A549 (cell line): ENCODE measurements at regions not wholly inside any gene's neighbourhood (a gene's known extent, or its start where the extent isn't known, plus 50 kb on each side); places are given as distances from the start of the nearest gene placed in this dataset.

Source experiments
- ATAC-seq, 2 experiments: fragments of 200-7000 bp in 1 of 2; fragments of >200 bp in 1 of 2; cut with Nextera tagmentation in 1 of 2; cut with Tn5 transposase in 1 of 2; 3 replicates each; pipeline versions ENCODE4 v1.8.0 to v1.9.1; 2018 to 2020; ENCODE audit warnings: mild to moderate bottlenecking in 1 of 2, moderate library complexity in 1 of 2
- CTCF ChIA-PET: fragments of 300-600 bp; sonication (Branson Sonifier 250); formaldehyde crosslinking; extraction: SDS; loops from one replicate; lab custom pipeline; 2021; ENCODE audit warnings: antibody characterized with exemption, inconsistent platforms; lab: Yijun Ruan, JAX
- POLR2A ChIA-PET: fragments of 350-600 bp; formaldehyde crosslinking; extraction: SDS; loops from one replicate; lab custom pipeline; 2021; ENCODE audit warnings: antibody characterized with exemption, inconsistent platforms; lab: Yijun Ruan, JAX
- DNase-seq, 2 experiments: peaks; one replicate each; pipeline versions ENCODE4 v3.0.0 to v3.0.0-alpha.2; 2011 to 2016; ENCODE audit warnings: low read depth in 1 of 2, low spot score in 1 of 2
- FAIRE-seq: peaks from 2 replicates; lab custom pipeline; 2011; peaks lifted over from hg19 to GRCh38; lab: Jason Lieb, UNC
- H3K27ac ChIP-seq, 2 experiments: fragments of >200 bp; sonication (Bioruptor Twin); formaldehyde crosslinking; 3 replicates each; pipeline ENCODE4 v1.5.1; 2016 to 2017
- H3K4me1 ChIP-seq: fragments of >200 bp; sonication (Bioruptor Twin); formaldehyde crosslinking; 3 replicates; pipeline ENCODE4 v1.6.1; 2016
- H3K4me2 ChIP-seq: fragments of >200 bp; sonication (Bioruptor Twin); formaldehyde crosslinking; 3 replicates; pipeline ENCODE4 v1.6.1; 2016
- H3K4me3 ChIP-seq: fragments of >200 bp; sonication (Bioruptor Twin); formaldehyde crosslinking; 3 replicates; pipeline ENCODE4 v1.5.1; 2016
- H3K9me3 ChIP-seq: fragments of >200 bp; sonication (Bioruptor Twin); formaldehyde crosslinking; 3 replicates; pipeline ENCODE4 v1.6.1; 2016
- BCL3 ChIP-seq: fragments of >200 bp; sonication (Bioruptor Twin); formaldehyde crosslinking; IDR thresholded peaks from 3 replicates; pipeline ENCODE4 v1.6.1; 2016
- BHLHE40 ChIP-seq: IDR thresholded peaks from 2 replicates; pipeline ENCODE4 v1.6.1; 2012; ENCODE audit warnings: low read depth, low read length, inconsistent platforms
- CBX2 ChIP-seq: fragments of 200-600 bp; sonication (generic); IDR thresholded peaks from 2 replicates; pipeline ENCODE4 v1.6.1; 2016; ENCODE audit warnings: low read depth, mild to moderate bottlenecking, borderline replicate concordance
- CBX8 ChIP-seq: fragments of 200-600 bp; sonication (generic); IDR thresholded peaks from 2 replicates; pipeline ENCODE4 v1.6.1; 2016
- CHD4 ChIP-seq: fragments of 200-600 bp; sonication (generic); IDR thresholded peaks from 2 replicates; pipeline ENCODE4 v1.6.1; 2016; ENCODE audit warnings: antibody characterized with exemption, mild to moderate bottlenecking, borderline replicate concordance
- FOXS1 ChIP-seq: fragments of 250-450 bp; sonication (Bioruptor Pico); IDR thresholded peaks from 2 replicates; pipeline ENCODE4 v1.5.0; 2020; ENCODE audit warnings: mild to moderate bottlenecking, moderate library complexity
- GATA3 ChIP-seq: IDR thresholded peaks from 2 replicates; pipeline ENCODE4 v1.6.1; 2012; ENCODE audit warnings: borderline replicate concordance
- HDAC2 ChIP-seq: fragments of 200-600 bp; sonication (generic); IDR thresholded peaks from 2 replicates; pipeline ENCODE4 v1.6.1; 2016
- HOXA7 ChIP-seq: fragments of 250-450 bp; sonication (Bioruptor Pico); IDR thresholded peaks from 2 replicates; pipeline ENCODE4 v1.5.0; 2020; ENCODE audit warnings: mild to moderate bottlenecking, moderate library complexity
- JUN ChIP-seq, 2 experiments: fragments of >200 bp; sonication (Bioruptor Twin); formaldehyde crosslinking; IDR thresholded peaks; 2 replicates in 1 of 2; 3 replicates in 1 of 2; pipeline ENCODE4 v1.6.1; 2016 to 2017
- JUNB ChIP-seq: fragments of >200 bp; sonication (Bioruptor Twin); formaldehyde crosslinking; IDR thresholded peaks from 2 replicates; pipeline ENCODE4 v1.6.1; 2016
- KDM1A ChIP-seq: fragments of 200-600 bp; sonication (generic); IDR thresholded peaks from 2 replicates; pipeline ENCODE4 v1.6.1; 2016; ENCODE audit warnings: low read depth, mild to moderate bottlenecking
- MAX ChIP-seq: IDR thresholded peaks from 2 replicates; pipeline ENCODE4 v1.6.1; 2012
- MAZ ChIP-seq: fragments of 150-350 bp; IDR thresholded peaks from 2 replicates; pipeline ENCODE4 v1.6.1; 2014; ENCODE audit warnings: antibody characterized with exemption, low read depth, low read length, borderline replicate concordance
- NPAS2 ChIP-seq: fragments of 250-450 bp; sonication (Bioruptor Pico); IDR thresholded peaks from 2 replicates; pipeline ENCODE4 v1.8.0; 2022; ENCODE audit warnings: mild to moderate bottlenecking, moderate library complexity, borderline replicate concordance
- USF2 ChIP-seq: fragments of 450-650 bp; IDR thresholded peaks from 2 replicates; pipeline ENCODE4 v1.6.1; 2014; ENCODE audit warnings: antibody characterized with exemption
- ZC3H11A ChIP-seq: fragments of 450-650 bp; IDR thresholded peaks from 2 replicates; pipeline ENCODE4 v1.6.1; 2014; ENCODE audit warnings: antibody characterized with exemption, mild to moderate bottlenecking
- ZSCAN20 ChIP-seq: fragments of 250-450 bp; sonication (Bioruptor Pico); IDR thresholded peaks from 2 replicates; pipeline ENCODE4 v1.8.0; 2022; ENCODE audit warnings: mild to moderate bottlenecking, moderate library complexity
- WGBS: methylation state at CpG from one replicate; pipeline ENCODE4 v1.1.6; 2017; ENCODE audit errors: missing lambda C conversion rate; 5-methylcytosine and 5-hydroxymethylcytosine counted together

GRCh38 chr16:51870296-51870854, 676.6 kb downstream of the TOX3 start (continued):
- TF ChIP-seq FOXS1 (CRISPR knock-in tag), result no peak
- TF ChIP-seq CBX2, result no peak
- no peak for TF ChIP-seq HOXA7 (CRISPR knock-in tag)
- TF ChIP-seq MAZ, result no peak

DNA sequence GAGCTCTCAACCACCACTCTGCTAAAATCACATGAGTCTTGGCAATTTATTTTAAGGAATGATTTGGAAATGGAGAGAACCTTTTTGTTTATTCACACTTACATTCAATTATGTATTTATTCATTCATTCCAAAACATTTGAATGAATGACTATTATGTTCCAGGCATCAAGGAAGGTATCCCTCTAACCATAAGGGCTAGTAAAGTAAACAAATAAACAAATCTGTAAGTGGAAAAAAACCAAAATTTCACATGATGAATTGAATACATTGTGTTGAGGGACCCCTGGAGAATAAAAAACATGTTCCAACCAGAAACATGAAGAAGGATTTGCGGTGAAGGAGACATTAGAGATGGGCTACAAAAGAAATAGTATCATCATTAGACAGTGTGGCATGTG, 677.8 kb downstream of the TOX3 start:
- H3K9me3 ChIP-seq, result no peaks in the 10 kb centered on the region
- no peak for DNase-seq
- no peak overlapping the region for H3K4me3 ChIP-seq
- CTCF ChIA-PET, result interaction anchor here (1.3 kb wide), 1 partner anchor 19 kb away, joined by 3 read pairs; no protein-coding TSS in a partner anchor
- no peak for ATAC-seq
- 41% methylated on average over 1 of the region's 1 CpG for WGBS
- TF ChIP-seq NPAS2 (CRISPR knock-in tag) (no peak), FOXS1 (CRISPR knock-in tag) (no peak), BCL3 (no peak), JUN (IDR thresholded peaks at IDR 0.05) (no peak), USF2 (no peak), ZSCAN20 (CRISPR knock-in tag) (no peak), BHLHE40 (no peak), CHD4 (no peak), ZC3H11A (no peak)
- FAIRE-seq, result no peak
- H3K4me1 ChIP-seq, result no peaks in the 10 kb centered on the region
- POLR2A ChIA-PET, result no interaction called here
- no peak overlapping the region for H3K27ac ChIP-seq
- no peak overlapping the region for H3K4me2 ChIP-seq

DNA sequence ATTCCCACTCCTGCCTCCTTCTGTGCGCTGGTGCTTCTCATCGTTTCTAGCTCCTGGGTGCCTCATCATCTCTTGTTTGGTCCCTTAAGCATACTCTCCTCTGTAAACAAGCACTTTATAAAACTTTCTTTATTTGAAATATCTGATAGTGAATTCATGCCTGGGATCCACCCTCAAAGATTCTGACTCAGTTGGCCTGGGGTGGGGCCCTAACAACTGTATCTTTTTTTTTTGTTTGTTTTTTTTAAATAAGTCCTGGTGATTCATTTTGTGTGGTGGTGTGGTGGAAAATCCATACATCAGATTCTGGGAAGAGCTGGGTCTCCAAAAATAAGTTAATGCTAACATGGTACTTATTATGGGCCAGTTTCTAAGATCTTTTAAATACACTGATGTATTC, 678.3 kb downstream of the TOX3 start:
- POLR2A ChIA-PET, result no interaction called here
- ATAC-seq, result no peak
- Histone ChIP-seq H3K9me3 (no peaks in the 10 kb centered on the region), H3K27ac (no peak overlapping the region), H3K4me3 (no peak overlapping the region), H3K4me1 (no peaks in the 10 kb centered on the region), H3K4me2 (no peak overlapping the region)
- 3% methylated on average over 2 of the region's 2 CpGs for WGBS
- TF ChIP-seq MAZ (no peak), HDAC2 (no peak), CBX8 (no peak)
- DNase-seq, result no peak
- CTCF ChIA-PET, result interaction anchor here (1.3 kb wide), 1 partner anchor 19 kb away, joined by 3 read pairs; no protein-coding TSS in a partner anchor
- no peak for FAIRE-seq

- 66% methylated on average over 8 of the region's 8 CpGs for WGBS
- H3K9me3 ChIP-seq, result no peaks in the 10 kb centered on the region
- CTCF ChIA-PET, result interaction anchor here (1.3 kb wide), 1 partner anchor 18 kb away, joined by 3 read pairs; no protein-coding TSS in a partner anchor
- no peaks in the 10 kb centered on the region for H3K4me1 ChIP-seq
- no peak for ATAC-seq
- no peak for TF ChIP-seq MAX
- TF ChIP-seq JUNB, result no peak
- no peak for TF ChIP-seq GATA3
- TF ChIP-seq KDM1A, result no peak
- FAIRE-seq, result no peak
- DNase-seq, result no peak
- no peak overlapping the region for H3K27ac ChIP-seq
- POLR2A ChIA-PET, result no interaction called here
- H3K4me3 ChIP-seq, result no peak overlapping the region
- H3K4me2 ChIP-seq, result no peak overlapping the region
Observed at GRCh38 chr16:51867386-51868065, 679.4 kb downstream of the TOX3 start.
